Heart right ventricle (tissue), 16 donors: ENCODE measurements at regions not wholly inside any gene's neighbourhood (a gene's known extent, or its start where the extent isn't known, plus 50 kb on each side); places are given as distances from the start of the nearest gene placed in this dataset.
A peak's percentile ranks its signal among the peaks of the same experiment; 100 is the strongest.

Experiments used
- ATAC-seq, 8 donors: fragments of 200-7000 bp; cut with Tn5 transposase; one replicate each; pipeline ENCODE4 v1.9.1; 2020; ENCODE audit warnings: mild to moderate bottlenecking in 8 of 8, moderate library complexity in 8 of 8, moderate number of reproducible peaks in 1 of 8
- DNase-seq, 2 donors: peaks; one replicate each; pipeline ENCODE4 v3.0.0-alpha.2; 2020
- H3K27ac ChIP-seq, 10 donors: fragments of 200-600 bp; sonication (generic) in 2 of 10; one replicate each; pipeline versions ENCODE4 v1.5.0 to v1.8.0; 2020 to 2022; ENCODE audit warnings: mild to moderate bottlenecking in 3 of 10
- H3K27me3 ChIP-seq, 7 donors: fragments of 200-600 bp; one replicate each; pipeline ENCODE4 v1.8.0; 2021 to 2022; ENCODE audit warnings: mild to moderate bottlenecking in 2 of 7
- H3K36me3 ChIP-seq, 9 donors: fragments of 200-600 bp; sonication (generic) in 1 of 9; one replicate each; pipeline versions ENCODE4 v1.5.0 to v1.8.0; 2020 to 2022; ENCODE audit warnings: mild to moderate bottlenecking in 2 of 9
- H3K4me1 ChIP-seq, 9 donors: fragments of 200-600 bp; sonication (generic) in 1 of 9; one replicate each; pipeline versions ENCODE4 v1.5.0 to v1.8.0; 2020 to 2022; ENCODE audit warnings: mild to moderate bottlenecking in 4 of 9
- H3K4me3 ChIP-seq, 10 donors: fragments of 200-600 bp; sonication (generic) in 2 of 10; one replicate each; pipeline versions ENCODE4 v1.5.0 to v1.8.0; 2020 to 2022; ENCODE audit warnings: mild to moderate bottlenecking in 7 of 10, moderate library complexity in 2 of 10
- H3K9me3 ChIP-seq, 11 donors: fragments of 200-600 bp in 10 of 11; sonication (generic) in 2 of 11; one replicate each; pipeline versions ENCODE4 v1.5.0 to v1.8.0; 2013 to 2022; ENCODE audit warnings: mild to moderate bottlenecking in 2 of 11, control low read depth in 1 of 11, moderate library complexity in 1 of 11
- WGBS, 2 donors: extraction: QIAGEN DNeasy Blood & Tissue Kit; methylation state at CpG; one replicate each; pipeline ENCODE4 v1.1.7; 2013; ENCODE audit warnings: inconsistent platforms in 1 of 2; 5-methylcytosine and 5-hydroxymethylcytosine counted together
- intact Hi-C, 10 donors: fragments of 100-400 bp; cut with DNase I; formaldehyde crosslinking; loops; one replicate each; pipeline versions ENCODE4 v1.11.1 to v1.14.2; 2022
- TF ChIP-seq, protein P1 (sequence below), 9 donors: fragments of 200-600 bp; sonication (generic) in 2 of 9; IDR thresholded peaks; one replicate each; pipeline versions ENCODE4 v1.5.0 to v1.8.0; 2021 to 2022; ENCODE audit warnings: antibody characterized with exemption in 9 of 9, mild to moderate bottlenecking in 5 of 9, moderate library complexity in 1 of 9
- donor health status: Arrhythmogenic right ventricular cardiomyopathy.
- donor health status: ischemic (EF 13 %, LVEDD 7.1; RV severe dilation, severe dysfunction).
- donor health status: healthy with polysubstance abuse.
- donor health status: DM: no; HTN: yes; CAD: no.
- donor health status: DM: no; HTN: no; CAD: no.
- donor health status: ischemic (EF 25% LVEDD 6.9; RV normal size, moderate dysfunction).
- donor health status: ischemic (EF 25% LVEDD 5.7; RV mildly dilated, moderate dysfunction).
- donor health status: healthy.
- donor health status: DM: yes; HTN: yes; CAD: no.
- donor health status: Ischemic cardiomyopathy.
- donor health status: ischemic (EF 35%, LVEDD 5.7; RV mildly dilated, moderate dysfunction).
- donor health status: nonischemic (EF 11% LVEDD 7.7; RV severe dilation, severe dysfunction).
- donor health status: DM: yes; HTN: yes; CAD: no.
- donor health status: PGD.
- donor health status: ischemic (EF 29% LVEDD 5.4; RV normal size, mild dysfunction).
- donor health status: nonischemic (EF 23%, LVEDD 6.1; RV moderate dilation, normal function).

DNA sequence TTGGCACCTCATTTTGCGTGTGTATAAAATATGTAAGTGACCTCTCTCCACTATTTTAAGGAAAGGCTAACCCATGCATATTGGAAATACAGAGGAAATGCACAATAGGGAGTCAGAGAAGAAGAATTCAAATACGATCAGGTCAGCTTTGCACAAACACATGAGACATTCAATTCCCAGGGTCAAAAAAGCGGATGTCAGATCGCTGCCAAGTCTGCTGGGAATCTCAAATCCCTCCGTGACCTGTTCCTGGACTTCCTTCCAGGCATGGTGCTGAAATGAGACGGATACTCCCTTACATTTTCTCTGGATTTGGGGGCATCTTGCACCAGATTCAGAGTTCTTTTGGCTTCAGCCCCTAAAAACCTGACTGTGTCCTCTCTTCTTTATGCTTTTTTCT, 91.9 kb upstream of the PRKCQ start:
- H3K4me1 ChIP-seq, result peaks cover 0 to 19% (median 5%) of the 10 kb centered on the region in 9 donors
- DNase-seq, result peak in 1 of 2 donors; percentile 23
- H3K27me3 ChIP-seq, result peaks cover 0 to 27% (median 10%) of the 10 kb centered on the region in 7 donors
- no peak overlapping the region for H3K27ac ChIP-seq
- ATAC-seq, result peak in 3 of 8 donors; percentile 37 to 59 (median 52)
- H3K9me3 ChIP-seq, result no peaks in the 10 kb centered on the region
- no peak overlapping the region for H3K4me3 ChIP-seq
- H3K36me3 ChIP-seq, result no peaks in the 10 kb centered on the region
- 38 to 48% methylated on average over 6 of the region's 6 CpGs for WGBS, 2 donors
- intact Hi-C loops, result loop anchor here in 7 of 10 donors (5.0 to 10.0 kb wide), 7 partner anchors 90 to 745 kb away; partner anchors contain the start of genes SFMBT2 (in 3 of the 7) and PRKCQ (in 1 of the 7)
- TF ChIP-seq, protein P1, sequence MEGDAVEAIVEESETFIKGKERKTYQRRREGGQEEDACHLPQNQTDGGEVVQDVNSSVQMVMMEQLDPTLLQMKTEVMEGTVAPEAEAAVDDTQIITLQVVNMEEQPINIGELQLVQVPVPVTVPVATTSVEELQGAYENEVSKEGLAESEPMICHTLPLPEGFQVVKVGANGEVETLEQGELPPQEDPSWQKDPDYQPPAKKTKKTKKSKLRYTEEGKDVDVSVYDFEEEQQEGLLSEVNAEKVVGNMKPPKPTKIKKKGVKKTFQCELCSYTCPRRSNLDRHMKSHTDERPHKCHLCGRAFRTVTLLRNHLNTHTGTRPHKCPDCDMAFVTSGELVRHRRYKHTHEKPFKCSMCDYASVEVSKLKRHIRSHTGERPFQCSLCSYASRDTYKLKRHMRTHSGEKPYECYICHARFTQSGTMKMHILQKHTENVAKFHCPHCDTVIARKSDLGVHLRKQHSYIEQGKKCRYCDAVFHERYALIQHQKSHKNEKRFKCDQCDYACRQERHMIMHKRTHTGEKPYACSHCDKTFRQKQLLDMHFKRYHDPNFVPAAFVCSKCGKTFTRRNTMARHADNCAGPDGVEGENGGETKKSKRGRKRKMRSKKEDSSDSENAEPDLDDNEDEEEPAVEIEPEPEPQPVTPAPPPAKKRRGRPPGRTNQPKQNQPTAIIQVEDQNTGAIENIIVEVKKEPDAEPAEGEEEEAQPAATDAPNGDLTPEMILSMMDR (IDR thresholded peaks at IDR 0.05), result no peak

DNA sequence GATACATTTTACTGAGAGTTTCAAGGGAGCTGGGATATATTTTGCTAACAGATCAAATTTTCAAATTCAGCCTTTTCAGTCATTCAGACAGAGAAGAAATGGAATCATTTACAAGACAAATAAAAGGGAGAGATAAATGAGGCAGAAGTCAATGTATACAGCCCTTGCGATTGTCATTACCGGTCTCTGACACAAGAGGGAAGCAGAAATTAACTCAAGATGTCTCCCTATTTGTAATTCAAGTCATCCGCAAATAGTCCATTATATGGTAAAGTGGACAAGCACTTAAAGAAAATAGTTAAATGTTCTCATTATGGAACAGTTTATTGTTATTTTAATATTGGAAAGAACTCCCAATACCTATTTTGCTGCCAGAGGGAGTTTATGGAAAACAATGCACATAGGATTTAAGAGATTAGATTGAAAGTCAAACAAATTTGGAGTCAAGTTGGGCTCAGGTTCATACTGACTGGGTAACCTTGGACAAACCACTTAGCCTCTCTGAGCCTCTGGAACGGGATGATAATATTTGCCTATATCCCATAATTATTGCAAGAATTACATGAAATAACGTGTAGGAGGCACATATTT, 89.3 kb upstream of the PRKCQ start:
- intact Hi-C loops, result loop anchor here in 7 of 10 donors (5.0 to 10.0 kb wide), 5 partner anchors 252 to 748 kb away; partner anchors contain the start of gene SFMBT2 (in 1 of the 7)
- TF ChIP-seq, protein P1 (IDR thresholded peaks at IDR 0.05), result peak in 8 of 9 donors; percentile 22 to 77 (median 68)
- H3K27me3 ChIP-seq, result peaks cover 0 to 28% (median 10%) of the 10 kb centered on the region in 7 donors
- H3K4me1 ChIP-seq, result peaks cover 0 to 14% (median 5%) of the 10 kb centered on the region in 9 donors
- H3K27ac ChIP-seq, result no peak overlapping the region
- H3K36me3 ChIP-seq, result no peaks in the 10 kb centered on the region
- ATAC-seq (no peak), DNase-seq (no peak)
- 37 to 46% methylated on average over 5 of the region's 5 CpGs for WGBS, 2 donors
- H3K9me3 ChIP-seq, result no peaks in the 10 kb centered on the region
- H3K4me3 ChIP-seq, result no peak overlapping the region

DNA sequence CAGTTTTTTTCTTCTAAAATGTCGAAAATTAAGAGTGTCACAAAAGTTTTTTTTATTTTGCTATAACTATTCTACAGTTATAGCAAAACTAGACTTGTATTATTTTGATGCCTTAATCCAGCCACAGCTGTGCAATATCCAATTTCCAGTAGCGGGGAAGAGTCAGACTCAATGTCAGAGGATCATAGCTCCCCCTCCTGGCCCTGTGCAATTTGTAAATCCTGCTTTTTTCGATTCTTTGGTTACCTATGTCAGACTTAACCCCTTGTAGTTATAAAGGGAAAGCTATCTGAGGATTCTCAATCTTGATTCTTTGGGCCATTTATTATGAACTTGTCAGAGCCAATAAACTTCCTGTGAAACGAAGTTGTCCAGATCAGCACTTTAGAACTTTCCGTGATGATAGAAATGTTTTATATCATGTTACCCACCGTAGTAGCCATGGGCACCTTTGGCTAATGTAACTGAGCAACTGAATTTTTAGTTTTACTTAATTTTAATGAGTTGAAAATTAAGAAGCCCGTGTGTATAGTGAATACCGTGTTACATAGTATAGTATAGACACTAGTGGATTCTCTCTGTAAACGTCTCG, 87.7 kb upstream of the PRKCQ start:
- ATAC-seq (no peak), DNase-seq (peak in 1 of 2 donors; percentile 13)
- Histone ChIP-seq H3K36me3 (no peaks in the 10 kb centered on the region), H3K9me3 (peaks cover 0 to 3% (median 0%) of the 10 kb centered on the region in 11 donors), H3K27me3 (peaks cover 0 to 29% (median 10%) of the 10 kb centered on the region in 7 donors), H3K27ac (no peak overlapping the region), H3K4me1 (peaks cover 0 to 13% (median 5%) of the 10 kb centered on the region in 9 donors), H3K4me3 (no peak overlapping the region)
- WGBS, 2 donors, result 36 to 38% methylated on average over 10 of the region's 10 CpGs
- intact Hi-C loops, result loop anchor here in 7 of 10 donors (5.0 to 10.0 kb wide), 5 partner anchors 250 to 750 kb away; partner anchors contain the start of gene SFMBT2 (in 1 of the 7)
- TF ChIP-seq, protein P1 (IDR thresholded peaks at IDR 0.05), result peak in 7 of 9 donors; percentile 29 to 60 (median 44)

DNA sequence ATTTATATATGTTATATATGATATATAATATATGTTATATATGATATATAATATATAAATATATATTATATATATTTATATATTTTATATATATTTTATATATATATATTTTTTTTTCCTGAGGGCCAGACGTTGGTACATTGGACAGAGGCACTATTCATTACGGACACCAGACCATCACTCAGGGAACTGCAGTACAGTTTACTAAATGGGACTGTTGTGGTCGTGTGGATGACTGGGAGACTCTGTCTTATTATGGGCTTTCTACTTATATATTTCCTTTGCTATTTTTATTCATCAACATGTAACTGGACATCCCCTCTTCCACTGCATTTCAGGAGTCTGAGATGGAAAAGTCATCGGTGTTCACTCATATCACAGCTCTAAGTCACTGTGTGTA, 87.1 kb upstream of the PRKCQ start:
- no peak for ATAC-seq
- no peaks in the 10 kb centered on the region for H3K36me3 ChIP-seq

More for the DNA sequence above, 87.1 kb upstream of the PRKCQ start:
- H3K4me1 ChIP-seq, result peaks cover 0 to 9% (median 3%) of the 10 kb centered on the region in 9 donors
- WGBS, 2 donors, result 36 to 43% methylated on average over 4 of the region's 4 CpGs
- peaks cover 0 to 3% (median 0%) of the 10 kb centered on the region in 11 donors for H3K9me3 ChIP-seq
- TF ChIP-seq, protein P1 (IDR thresholded peaks at IDR 0.05), result no peak
- H3K27ac ChIP-seq, result no peak overlapping the region
- peaks cover 0 to 33% (median 10%) of the 10 kb centered on the region in 7 donors for H3K27me3 ChIP-seq
- no peak for DNase-seq
- intact Hi-C loops, result loop anchor here in 7 of 10 donors (5.0 to 10.0 kb wide), 5 partner anchors 250 to 750 kb away; partner anchors contain the start of gene SFMBT2 (in 1 of the 7)
- H3K4me3 ChIP-seq, result no peak overlapping the region
